HEK293T (cell line): ENCODE measurements at regions not wholly inside any gene's neighbourhood (a gene's known extent, or its start where the extent isn't known, plus 50 kb on each side); places are given as distances from the start of the nearest gene placed in this dataset.

Experiments used
- BHLHE40 ChIP-seq: fragments of 450-650 bp; IDR thresholded peaks from 2 replicates; pipeline ENCODE4 v1.6.1; 2016; ENCODE audit warnings: mild to moderate bottlenecking, moderate library complexity, borderline replicate concordance
- ELF4 ChIP-seq: fragments of 450-650 bp; IDR thresholded peaks from 2 replicates; pipeline ENCODE4 v1.6.1; 2017; ENCODE audit warnings: antibody characterized with exemption
- FOXA1 ChIP-seq: fragments of 450-650 bp; IDR thresholded peaks from 2 replicates; pipeline ENCODE4 v1.6.1; 2016; ENCODE audit warnings: mild to moderate bottlenecking
- FOXK2 ChIP-seq: fragments of 450-650 bp; IDR thresholded peaks from 2 replicates; pipeline ENCODE4 v1.6.1; 2016; ENCODE audit warnings: mild to moderate bottlenecking
- HDGF ChIP-seq: fragments of 450-650 bp; IDR thresholded peaks from 2 replicates; pipeline ENCODE4 v1.6.1; 2017; ENCODE audit warnings: antibody characterized with exemption, borderline replicate concordance
- LEF1 ChIP-seq: fragments of 450-650 bp; IDR thresholded peaks from 2 replicates; pipeline ENCODE4 v1.6.1; 2017; ENCODE audit warnings: mild to moderate bottlenecking, borderline replicate concordance
- SP1 ChIP-seq: fragments of 450-650 bp; IDR thresholded peaks from 2 replicates; pipeline ENCODE4 v1.6.1; 2017
- SUZ12 ChIP-seq: fragments of 450-650 bp; IDR thresholded peaks from 2 replicates; pipeline ENCODE4 v1.6.1; 2016; ENCODE audit warnings: mild to moderate bottlenecking
- TARDBP ChIP-seq: fragments of 450-650 bp; IDR thresholded peaks from 2 replicates; pipeline ENCODE4 v1.6.1; 2016
- ZNF384 ChIP-seq: fragments of 450-650 bp; IDR thresholded peaks from 2 replicates; pipeline ENCODE4 v1.6.1; 2016
- TF ChIP-seq, protein P1 (sequence below): fragments of 450-650 bp; IDR thresholded peaks from 2 replicates; pipeline ENCODE4 v1.6.1; 2016

GRCh38 chr3:186467969-186468368 lies 76.2 kb downstream of the CRYGS start:
- TF ChIP-seq TARDBP (no peak), SP1 (no peak), LEF1 (no peak), FOXA1 (no peak), BHLHE40 (no peak), FOXK2 (no peak), ZNF384 (no peak), SUZ12 (no peak), HDGF (no peak), ELF4 (no peak)
- TF ChIP-seq, protein P1, sequence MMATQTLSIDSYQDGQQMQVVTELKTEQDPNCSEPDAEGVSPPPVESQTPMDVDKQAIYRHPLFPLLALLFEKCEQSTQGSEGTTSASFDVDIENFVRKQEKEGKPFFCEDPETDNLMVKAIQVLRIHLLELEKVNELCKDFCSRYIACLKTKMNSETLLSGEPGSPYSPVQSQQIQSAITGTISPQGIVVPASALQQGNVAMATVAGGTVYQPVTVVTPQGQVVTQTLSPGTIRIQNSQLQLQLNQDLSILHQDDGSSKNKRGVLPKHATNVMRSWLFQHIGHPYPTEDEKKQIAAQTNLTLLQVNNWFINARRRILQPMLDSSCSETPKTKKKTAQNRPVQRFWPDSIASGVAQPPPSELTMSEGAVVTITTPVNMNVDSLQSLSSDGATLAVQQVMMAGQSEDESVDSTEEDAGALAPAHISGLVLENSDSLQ: no peak
